ENCODE measurements at regions not wholly inside any gene's neighbourhood (a gene's known extent, or its start where the extent isn't known, plus 50 kb on each side); places are given as distances from the start of the nearest gene placed in this dataset.

GRCh38 chr7:47104206-47104549 lies 477.7 kb downstream of the TNS3 start:
- no peak for TF ChIP-seq TAF1 (IDR thresholded peaks at IDR 0.05; ENCODE audit: borderline replicate concordance, insufficient read depth, low read length)
- no peak for TF ChIP-seq POLR2AphosphoS5 (IDR thresholded peaks at IDR 0.05; ENCODE audit: low read depth, low read length)
- no peak for TF ChIP-seq SIN3A (IDR thresholded peaks at IDR 0.05; ENCODE audit: borderline replicate concordance, insufficient read depth, low read length)
